ENCODE measurements at regions not wholly inside any gene's neighbourhood (a gene's known extent, or its start where the extent isn't known, plus 50 kb on each side); places are given as distances from the start of the nearest gene placed in this dataset.

DNA sequence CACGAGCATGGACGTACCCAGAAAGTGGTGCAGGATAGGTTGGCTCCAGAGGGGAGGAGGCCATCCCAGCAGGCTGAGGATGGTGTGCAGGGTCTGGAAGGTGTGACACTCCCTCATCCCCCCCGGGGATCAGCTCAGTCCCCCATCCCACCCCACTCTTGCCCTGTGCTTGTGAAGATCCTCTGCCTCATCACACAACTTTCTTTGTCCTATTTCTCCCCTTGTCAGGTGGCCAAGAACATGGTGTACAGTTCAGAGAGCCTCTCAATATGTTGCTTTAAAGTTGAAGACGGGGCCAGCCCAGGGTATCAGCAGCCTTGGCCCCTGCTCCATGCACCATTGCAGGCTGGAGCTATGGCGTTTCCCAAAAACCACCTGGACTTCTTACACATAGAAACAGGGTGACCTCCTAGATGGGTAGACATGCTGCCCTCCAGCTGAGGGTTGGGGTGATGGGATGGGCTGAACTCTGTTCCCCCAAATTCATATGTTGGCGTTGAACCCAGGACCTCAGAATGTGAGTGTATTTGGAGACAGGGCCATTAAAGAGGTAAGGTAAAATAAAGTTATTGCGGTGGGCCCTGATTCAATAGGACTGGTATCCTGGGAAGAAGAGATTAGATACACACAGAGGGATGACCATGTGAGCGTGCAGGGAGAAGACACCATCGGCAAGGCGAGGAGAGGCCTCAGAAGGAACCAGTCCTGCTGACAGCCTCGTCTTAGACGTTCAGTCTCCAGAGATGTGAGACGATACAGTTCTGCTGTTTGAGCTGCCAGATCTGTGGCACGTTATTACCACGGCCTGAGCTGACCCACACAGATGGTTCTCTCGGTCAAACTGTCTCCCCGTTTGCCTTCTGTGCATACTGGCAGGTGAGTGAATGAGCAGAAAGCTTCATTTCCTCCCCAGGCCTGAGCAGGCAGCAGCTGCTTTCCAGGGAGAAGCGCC lies 272.5 kb downstream of the GADD45G start:
- Mint-ChIP-seq H3K27ac (no peak overlapping the region), H3K9me3 (no peaks in the 10 kb centered on the region), H3K4me3 (no peak overlapping the region), H3K36me3 (ENCODE audit: low read depth) (no peaks in the 10 kb centered on the region), H3K4me1 (no peaks in the 10 kb centered on the region), H3K27me3 (no peaks in the 10 kb centered on the region)
- intact Hi-C loops (cut with micrococcal nuclease): no loop called here
- no peak for DNase-seq

- Mint-ChIP-seq H3K36me3 (ENCODE audit: low read depth) (no peaks in the 10 kb centered on the region), H3K9me3 (no peaks in the 10 kb centered on the region), H3K4me3 (no peak overlapping the region), H3K27me3 (no peaks in the 10 kb centered on the region), H3K27ac (no peak overlapping the region), H3K4me1 (no peaks in the 10 kb centered on the region)
- DNase-seq: no peak
- intact Hi-C loops (cut with micrococcal nuclease): no loop called here
These were observed 273.2 kb downstream of the GADD45G start for GRCh38 chr9:89878003-89878411.

DNA sequence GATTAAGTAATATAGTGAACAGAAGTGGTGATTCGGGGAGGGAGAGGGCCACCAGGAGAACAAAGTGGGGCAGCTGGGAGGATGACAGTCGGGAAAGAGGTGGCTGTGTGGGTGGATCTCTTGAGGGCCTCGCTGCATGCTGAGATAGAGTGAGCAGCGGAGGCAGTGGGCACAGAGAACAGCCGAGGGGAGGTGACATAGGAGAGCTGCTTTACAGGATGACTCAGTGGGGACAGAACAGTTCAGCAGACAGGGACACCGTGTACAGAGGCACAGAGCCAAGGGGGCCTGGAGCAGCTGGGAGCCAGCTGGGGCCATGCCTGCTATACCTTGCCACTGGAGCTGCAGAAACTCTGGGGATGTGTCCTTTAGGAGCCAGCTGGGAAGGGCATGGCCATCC lies 273.9 kb downstream of the GADD45G start:
- H3K27ac Mint-ChIP-seq: no peak overlapping the region
- H3K4me1 Mint-ChIP-seq: no peaks in the 10 kb centered on the region
- intact Hi-C loops (cut with micrococcal nuclease): no loop called here
- no peaks in the 10 kb centered on the region for H3K36me3 Mint-ChIP-seq (ENCODE audit: low read depth)
- no peaks in the 10 kb centered on the region for H3K27me3 Mint-ChIP-seq
- H3K9me3 Mint-ChIP-seq: no peaks in the 10 kb centered on the region
- DNase-seq: no peak
- H3K4me3 Mint-ChIP-seq: no peak overlapping the region

DNA sequence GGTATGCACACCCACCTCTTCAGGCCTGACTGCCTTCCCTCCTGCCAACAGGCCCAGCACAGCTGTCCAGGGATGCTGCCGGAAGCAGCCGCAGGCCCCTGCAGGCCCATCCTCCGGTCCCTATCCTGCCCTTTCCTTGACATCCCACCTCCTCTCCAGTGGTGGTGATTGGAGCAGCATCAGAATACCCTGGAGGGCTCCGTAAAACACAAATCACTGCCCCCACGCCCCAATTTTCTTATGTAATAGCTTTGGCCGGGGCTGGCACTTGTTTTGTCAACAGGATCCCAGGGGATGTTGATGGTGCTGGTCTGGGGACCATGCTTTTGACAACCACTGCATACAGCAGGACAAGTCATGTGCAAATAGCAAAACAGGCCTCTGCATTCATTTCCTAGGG lies 274.5 kb downstream of the GADD45G start:
- H3K4me1 Mint-ChIP-seq: no peaks in the 10 kb centered on the region
- no peaks in the 10 kb centered on the region for H3K36me3 Mint-ChIP-seq (ENCODE audit: low read depth)
- no peaks in the 10 kb centered on the region for H3K27me3 Mint-ChIP-seq
- DNase-seq: no peak
- no peak overlapping the region for H3K4me3 Mint-ChIP-seq
- H3K27ac Mint-ChIP-seq: no peak overlapping the region
- no peaks in the 10 kb centered on the region for H3K9me3 Mint-ChIP-seq
- intact Hi-C loops (cut with micrococcal nuclease): no loop called here

DNA sequence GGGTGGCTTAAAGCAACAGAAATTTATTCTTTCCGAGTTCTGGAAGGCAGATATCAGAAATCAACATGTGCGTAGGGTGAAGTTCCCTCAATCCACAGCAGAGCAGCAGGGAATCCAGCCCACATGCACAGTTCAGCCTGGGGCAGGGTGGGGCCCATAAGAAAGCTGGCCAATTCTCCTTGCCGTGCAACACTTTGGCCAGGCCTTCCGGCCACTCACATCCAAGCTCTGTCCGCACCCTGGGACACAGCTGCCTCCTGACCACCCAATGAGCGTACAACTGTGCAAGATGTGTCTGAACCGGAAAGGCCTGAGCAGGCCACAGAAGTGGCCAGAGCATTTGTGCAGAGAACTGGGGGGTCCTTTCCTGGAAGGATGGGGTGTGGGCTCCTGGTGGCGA lies 274.9 kb downstream of the GADD45G start:
- DNase-seq: no peak
- H3K27ac Mint-ChIP-seq: no peak overlapping the region
- no peaks in the 10 kb centered on the region for H3K9me3 Mint-ChIP-seq
- no peaks in the 10 kb centered on the region for H3K4me1 Mint-ChIP-seq
- no peak overlapping the region for H3K4me3 Mint-ChIP-seq
- intact Hi-C loops (cut with micrococcal nuclease): no loop called here
- H3K36me3 Mint-ChIP-seq (ENCODE audit: low read depth): no peaks in the 10 kb centered on the region
- no peaks in the 10 kb centered on the region for H3K27me3 Mint-ChIP-seq

DNA sequence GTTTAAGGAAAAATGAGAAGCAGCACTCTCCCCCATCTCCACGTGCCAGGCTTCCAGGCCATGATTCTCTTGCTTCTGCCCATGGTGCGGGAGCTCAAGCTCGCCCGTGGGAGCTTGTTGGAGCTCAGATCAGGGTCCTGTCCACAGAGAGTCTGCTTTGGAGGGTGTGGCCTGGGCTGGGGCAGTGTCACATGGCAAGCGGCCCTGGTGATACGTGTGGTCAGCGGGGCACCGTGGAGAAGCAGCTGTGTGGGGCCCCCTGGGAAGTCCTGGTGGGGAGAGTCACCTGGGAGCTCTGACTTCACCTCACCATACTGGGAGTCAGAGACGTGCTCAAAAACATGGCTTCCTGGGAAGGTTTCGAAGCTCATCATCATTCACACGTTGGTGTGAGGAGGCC lies 275.3 kb downstream of the GADD45G start:
- Mint-ChIP-seq H3K36me3 (ENCODE audit: low read depth) (no peaks in the 10 kb centered on the region), H3K9me3 (no peaks in the 10 kb centered on the region), H3K27me3 (no peaks in the 10 kb centered on the region), H3K27ac (no peak overlapping the region), H3K4me1 (no peaks in the 10 kb centered on the region), H3K4me3 (no peak overlapping the region)
- no peak for DNase-seq
- intact Hi-C loops (cut with micrococcal nuclease): no loop called here

DNA sequence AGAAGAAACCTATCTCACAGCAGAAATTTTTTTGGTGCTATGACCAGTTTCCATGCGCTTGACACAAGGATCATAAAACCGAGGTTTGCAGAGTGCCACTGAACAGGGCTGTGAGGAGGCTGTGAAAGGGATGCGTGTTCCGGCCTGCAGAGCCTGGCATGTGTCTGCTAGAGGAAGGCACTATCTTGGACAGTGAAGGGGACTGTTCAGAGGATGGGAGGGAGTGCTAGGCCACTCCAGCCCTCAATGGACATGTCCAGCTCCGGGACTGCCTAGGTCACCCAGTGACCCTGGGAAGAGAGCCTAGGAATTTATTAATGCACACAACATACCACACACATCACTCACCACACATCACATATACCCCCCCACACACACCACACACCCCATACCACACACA lies 275.9 kb downstream of the GADD45G start:
- peaks cover 3% of the 10 kb centered on the region for H3K27me3 Mint-ChIP-seq
- intact Hi-C loops (cut with micrococcal nuclease): no loop called here
- no peaks in the 10 kb centered on the region for H3K9me3 Mint-ChIP-seq
- H3K27ac Mint-ChIP-seq: no peak overlapping the region
- DNase-seq: no peak
- H3K4me1 Mint-ChIP-seq: no peaks in the 10 kb centered on the region
- H3K4me3 Mint-ChIP-seq: no peak overlapping the region
- H3K36me3 Mint-ChIP-seq (ENCODE audit: low read depth): no peaks in the 10 kb centered on the region

- no peaks in the 10 kb centered on the region for H3K9me3 Mint-ChIP-seq
- peaks cover 3% of the 10 kb centered on the region for H3K27me3 Mint-ChIP-seq
- H3K4me1 Mint-ChIP-seq: no peaks in the 10 kb centered on the region
- no peak overlapping the region for H3K4me3 Mint-ChIP-seq
- DNase-seq: no peak
- intact Hi-C loops (cut with micrococcal nuclease): no loop called here
- no peaks in the 10 kb centered on the region for H3K36me3 Mint-ChIP-seq (ENCODE audit: low read depth)
- no peak overlapping the region for H3K27ac Mint-ChIP-seq
These were observed 276.6 kb downstream of the GADD45G start for GRCh38 chr9:89881431-89881830.

DNA sequence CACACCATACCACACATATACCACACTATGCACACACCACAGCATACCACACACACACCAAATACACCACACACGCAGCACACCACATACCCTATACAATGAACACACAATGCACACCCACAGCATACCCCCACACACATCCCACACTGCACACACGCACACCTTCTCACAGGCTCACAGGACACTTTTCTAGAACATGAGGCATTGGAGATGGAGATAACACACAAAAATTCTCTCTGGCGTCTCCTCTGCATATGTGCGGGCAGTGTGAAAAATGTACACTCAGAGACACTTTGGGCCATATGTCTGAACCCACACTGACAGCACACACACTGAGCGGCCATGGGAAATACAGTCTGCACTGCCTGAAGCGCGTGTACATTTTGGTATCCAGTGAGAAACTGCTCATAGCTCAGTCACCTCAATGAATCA lies 278.1 kb downstream of the GADD45G start:
- Mint-ChIP-seq H3K27ac (no peak overlapping the region), H3K36me3 (ENCODE audit: low read depth) (no peaks in the 10 kb centered on the region), H3K4me3 (no peak overlapping the region), H3K9me3 (no peaks in the 10 kb centered on the region), H3K27me3 (peaks cover 11% of the 10 kb centered on the region), H3K4me1 (no peaks in the 10 kb centered on the region)
- no peak for DNase-seq
- intact Hi-C loops (cut with micrococcal nuclease): no loop called here

DNA sequence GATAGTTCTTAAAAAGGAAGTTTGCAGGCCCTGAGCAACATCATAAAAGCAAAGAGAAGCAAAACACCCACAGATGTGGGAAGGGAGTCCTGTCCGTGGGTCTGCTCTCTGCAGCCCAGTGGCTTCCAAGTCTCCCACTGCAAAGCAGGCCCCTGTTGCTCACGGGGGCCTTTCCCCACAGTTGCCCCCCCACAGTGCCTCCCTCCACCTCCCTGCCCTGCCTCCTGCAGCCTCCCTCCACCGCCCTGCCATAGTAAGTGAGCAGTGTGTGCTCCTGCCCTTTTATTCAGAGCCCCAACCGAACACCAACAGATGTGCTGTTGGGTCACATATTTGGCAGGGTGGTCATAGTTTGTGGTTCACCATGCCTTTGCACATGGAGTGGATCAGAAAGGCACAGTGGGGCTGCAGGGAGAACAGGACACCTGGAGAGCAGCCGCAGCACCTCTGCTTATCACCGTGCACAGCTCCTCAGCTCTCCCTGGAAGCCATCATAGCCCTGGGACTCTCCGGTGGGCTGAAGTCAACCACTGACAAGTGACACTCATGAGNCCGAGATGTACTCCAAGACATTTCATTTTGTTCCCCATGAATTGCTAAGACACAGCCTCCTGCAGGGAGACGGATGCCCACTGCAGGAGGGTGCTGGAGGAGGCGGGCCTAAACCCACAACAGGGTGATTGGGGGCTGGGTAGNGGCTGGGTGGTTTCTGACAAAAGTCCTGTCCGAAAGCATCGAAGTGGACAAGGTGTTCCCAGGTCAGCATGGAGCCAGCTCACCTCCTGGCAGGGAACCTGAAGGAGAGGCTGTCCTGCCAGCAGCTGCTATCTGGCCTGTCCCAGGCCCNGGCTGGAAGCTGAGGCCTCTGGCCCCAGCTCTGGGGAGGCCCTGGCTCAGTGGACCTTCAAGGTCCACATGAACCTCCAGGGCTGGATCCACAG lies 278.9 kb downstream of the GADD45G start:
- no peak for DNase-seq
- H3K4me3 Mint-ChIP-seq: no peak overlapping the region
- H3K36me3 Mint-ChIP-seq (ENCODE audit: low read depth): no peaks in the 10 kb centered on the region

GRCh38 chr9:89884356-89885083 lies 279.7 kb downstream of the GADD45G start:
- H3K36me3 Mint-ChIP-seq (ENCODE audit: low read depth): no peaks in the 10 kb centered on the region
- peaks cover 18% of the 10 kb centered on the region for H3K27me3 Mint-ChIP-seq
- intact Hi-C loops (cut with micrococcal nuclease): no loop called here
- H3K27ac Mint-ChIP-seq: no peak overlapping the region
- no peak overlapping the region for H3K4me3 Mint-ChIP-seq
- no peak for DNase-seq
- H3K9me3 Mint-ChIP-seq: no peaks in the 10 kb centered on the region
- no peaks in the 10 kb centered on the region for H3K4me1 Mint-ChIP-seq

More for the DNA sequence above, 278.9 kb downstream of the GADD45G start:
- intact Hi-C loops (cut with micrococcal nuclease): no loop called here
- Mint-ChIP-seq H3K27me3 (peaks cover 11% of the 10 kb centered on the region), H3K9me3 (no peaks in the 10 kb centered on the region), H3K27ac (no peak overlapping the region), H3K4me1 (no peaks in the 10 kb centered on the region)

GRCh38 chr9:89885156-89885555 lies 280.3 kb downstream of the GADD45G start:
- Mint-ChIP-seq H3K4me3 (no peak overlapping the region), H3K27ac (no peak overlapping the region), H3K36me3 (ENCODE audit: low read depth) (no peaks in the 10 kb centered on the region), H3K9me3 (no peaks in the 10 kb centered on the region), H3K27me3 (peaks cover 21% of the 10 kb centered on the region), H3K4me1 (no peaks in the 10 kb centered on the region)
- DNase-seq: no peak
- intact Hi-C loops (cut with micrococcal nuclease): no loop called here

- Mint-ChIP-seq H3K36me3 (ENCODE audit: low read depth) (no peaks in the 10 kb centered on the region), H3K27ac (no peak overlapping the region), H3K9me3 (no peaks in the 10 kb centered on the region), H3K4me3 (no peak overlapping the region), H3K27me3 (peaks cover 21% of the 10 kb centered on the region), H3K4me1 (no peaks in the 10 kb centered on the region)
- no peak for DNase-seq
- intact Hi-C loops (cut with micrococcal nuclease): no loop called here
These were observed 281.5 kb downstream of the GADD45G start for GRCh38 chr9:89886281-89886700.
